Astrocyte (in vitro differentiated cells and primary cell): ENCODE measurements at regions not wholly inside any gene's neighbourhood (a gene's known extent, or its start where the extent isn't known, plus 50 kb on each side); places are given as distances from the start of the nearest gene placed in this dataset.

Source experiments
- CTCF ChIP-seq: IDR thresholded peaks from 2 replicates; pipeline ENCODE4 v1.5.1; 2011; ENCODE audit warnings: low read depth, mild to moderate bottlenecking, inconsistent platforms, low read length, moderate library complexity; ENCODE audit not compliant: insufficient read depth
- EZH2 ChIP-seq: IDR thresholded peaks from 2 replicates; pipeline ENCODE4 v1.6.1; 2012; ENCODE audit warnings: mild to moderate bottlenecking, low read length, inconsistent platforms; ENCODE audit not compliant: insufficient read depth

GRCh38 chr1:121522061-121522759 lies 337.4 kb downstream of the SRGAP2C start:
- TF ChIP-seq CTCF, result no peak
- no peak for TF ChIP-seq EZH2
